Neural cell (in vitro differentiated cells): ENCODE measurements at regions not wholly inside any gene's neighbourhood (a gene's known extent, or its start where the extent isn't known, plus 50 kb on each side); places are given as distances from the start of the nearest gene placed in this dataset.

Experiments used
- H2AFZ ChIP-seq: fragments of 200-600, 300-800 bp; sonication (generic), shearing (Covaris generic); 2 replicates; pipeline ENCODE4 v1.6.0; 2014; ENCODE audit warnings: low read depth, mild to moderate bottlenecking, antibody characterized with exemption, low read length, moderate library complexity
- H3F3A ChIP-seq: fragments of 200-600 bp; shearing (Covaris generic); 2 replicates; pipeline ENCODE4 v1.6.1; 2016; ENCODE audit warnings: mild to moderate bottlenecking, moderate library complexity, mixed read lengths, antibody characterized with exemption, low read length; ENCODE audit not compliant: insufficient read depth, poor library complexity, severe bottlenecking
- H3K27ac ChIP-seq: fragments of 200-600, 300-800 bp; sonication (generic), shearing (Covaris generic); 2 replicates; pipeline ENCODE4 v1.5.1; 2014; ENCODE audit warnings: mild to moderate bottlenecking, low read length, moderate library complexity
- H3K27me3 ChIP-seq: fragments of 300-800, 200-600 bp; sonication (generic), shearing (Covaris generic); 2 replicates; pipeline ENCODE4 v1.6.0; 2014; ENCODE audit warnings: mild to moderate bottlenecking, low read depth, low read length, moderate library complexity; ENCODE audit not compliant: insufficient read depth
- H3K36me3 ChIP-seq: fragments of 300-800, 200-600 bp; sonication (generic), shearing (Covaris generic); 2 replicates; pipeline ENCODE4 v1.5.1; 2014; ENCODE audit warnings: mild to moderate bottlenecking, antibody characterized with exemption, low read length, moderate library complexity; ENCODE audit not compliant: insufficient read depth
- H3K4me2 ChIP-seq: fragments of 300-800, 200-600 bp; sonication (generic), shearing (Covaris generic); 2 replicates; pipeline ENCODE4 v1.6.0; 2014; ENCODE audit warnings: mild to moderate bottlenecking, low read length
- H3K4me3 ChIP-seq: fragments of 300-800, 200-600 bp; sonication (generic), shearing (Covaris generic); 2 replicates; pipeline ENCODE4 v1.5.1; 2014; ENCODE audit warnings: mild to moderate bottlenecking, low read length, moderate library complexity
- H3K79me2 ChIP-seq: fragments of 200-600 bp; shearing (Covaris generic); replicated peaks from 2 replicates; pipeline ENCODE4 v1.6.0; 2014; ENCODE audit warnings: mild to moderate bottlenecking, low read length, moderate library complexity; ENCODE audit not compliant: insufficient read depth
- H3K9ac ChIP-seq: fragments of 300-800, 200-600 bp; sonication (generic), shearing (Covaris generic); 2 replicates; pipeline ENCODE4 v1.6.1; 2016; ENCODE audit warnings: mild to moderate bottlenecking, low read length, mixed read lengths
- H3K9me2 ChIP-seq: fragments of 200-600 bp; shearing (Covaris generic); 2 replicates; pipeline ENCODE4 v1.6.1; 2016; ENCODE audit warnings: mild to moderate bottlenecking, low read length, mixed read lengths; ENCODE audit not compliant: insufficient read depth
- H3K9me3 ChIP-seq: fragments of 200-600, 300-800 bp; sonication (generic), shearing (Covaris generic); 2 replicates; pipeline ENCODE4 v1.6.1; 2016; ENCODE audit warnings: mild to moderate bottlenecking, mixed run types, low read length, moderate library complexity, mixed read lengths
- H4K20me1 ChIP-seq: fragments of 200-600 bp; shearing (Covaris generic); 2 replicates; pipeline ENCODE4 v1.6.1; 2016; ENCODE audit warnings: mild to moderate bottlenecking, mixed run types; ENCODE audit not compliant: insufficient read depth
- EP300 ChIP-seq: fragments of 450-650 bp; conservative IDR thresholded peaks from 2 replicates; pipeline ENCODE4 v1.6.1; 2014; ENCODE audit warnings: antibody characterized with exemption, mild to moderate bottlenecking, moderate library complexity; ENCODE audit not compliant: poor library complexity, severe bottlenecking
- EZH2 ChIP-seq: fragments of 200-600, 300-800 bp; shearing (Covaris generic), sonication (generic); IDR thresholded peaks from 2 replicates; pipeline ENCODE4 v1.6.1; 2014; ENCODE audit warnings: antibody characterized with exemption, low read length, borderline replicate concordance, mild to moderate bottlenecking; ENCODE audit not compliant: insufficient read depth, poor library complexity, severe bottlenecking
- MXI1 ChIP-seq: fragments of 450-650 bp; conservative IDR thresholded peaks from 2 replicates; pipeline ENCODE4 v1.6.1; 2014; ENCODE audit warnings: antibody characterized with exemption, mild to moderate bottlenecking; ENCODE audit not compliant: poor library complexity, severe bottlenecking
- POLR2AphosphoS5 ChIP-seq: IDR thresholded peaks from 2 replicates; pipeline ENCODE4 v1.6.1; 2012
- RAD21 ChIP-seq: fragments of 450-650 bp; conservative IDR thresholded peaks from 2 replicates; pipeline ENCODE4 v1.6.1; 2014; ENCODE audit warnings: antibody characterized with exemption, mild to moderate bottlenecking, moderate library complexity
- REST ChIP-seq: IDR thresholded peaks from 2 replicates; pipeline ENCODE4 v1.6.1; 2012; ENCODE audit warnings: borderline replicate concordance
- SMC3 ChIP-seq: fragments of 450-650 bp; conservative IDR thresholded peaks from 2 replicates; pipeline ENCODE4 v1.6.1; 2014; ENCODE audit warnings: antibody characterized with exemption, mild to moderate bottlenecking, moderate library complexity; ENCODE audit not compliant: poor library complexity
- TAF1 ChIP-seq: IDR thresholded peaks from 2 replicates; pipeline ENCODE4 v1.6.1; 2012; ENCODE audit warnings: low read depth
- TF ChIP-seq, protein P1 (sequence below): fragments of 450-650 bp; IDR thresholded peaks from 2 replicates; pipeline ENCODE4 v1.5.1; 2014; ENCODE audit warnings: antibody characterized with exemption, mild to moderate bottlenecking, moderate library complexity; ENCODE audit not compliant: poor library complexity, severe bottlenecking

- H3K9me3 ChIP-seq = no peaks in the 10 kb centered on the region
- H3K27me3 ChIP-seq = no peaks in the 10 kb centered on the region
- H4K20me1 ChIP-seq = no peaks in the 10 kb centered on the region
- no peaks in the 10 kb centered on the region for H3K79me2 ChIP-seq
- no peak overlapping the region for H3K4me2 ChIP-seq
- H3K9ac ChIP-seq = no peak overlapping the region
- no peaks in the 10 kb centered on the region for H3F3A ChIP-seq
- H2AFZ ChIP-seq = no peak overlapping the region
- no peaks in the 10 kb centered on the region for H3K9me2 ChIP-seq
- H3K27ac ChIP-seq = no peak overlapping the region
- no peaks in the 10 kb centered on the region for H3K36me3 ChIP-seq
- no peak overlapping the region for H3K4me3 ChIP-seq
- TF ChIP-seq EP300 (no peak), POLR2AphosphoS5 (no peak), TAF1 (no peak), SMC3 (no peak), REST (no peak), EZH2 (no peak)
- TF ChIP-seq, protein P1, sequence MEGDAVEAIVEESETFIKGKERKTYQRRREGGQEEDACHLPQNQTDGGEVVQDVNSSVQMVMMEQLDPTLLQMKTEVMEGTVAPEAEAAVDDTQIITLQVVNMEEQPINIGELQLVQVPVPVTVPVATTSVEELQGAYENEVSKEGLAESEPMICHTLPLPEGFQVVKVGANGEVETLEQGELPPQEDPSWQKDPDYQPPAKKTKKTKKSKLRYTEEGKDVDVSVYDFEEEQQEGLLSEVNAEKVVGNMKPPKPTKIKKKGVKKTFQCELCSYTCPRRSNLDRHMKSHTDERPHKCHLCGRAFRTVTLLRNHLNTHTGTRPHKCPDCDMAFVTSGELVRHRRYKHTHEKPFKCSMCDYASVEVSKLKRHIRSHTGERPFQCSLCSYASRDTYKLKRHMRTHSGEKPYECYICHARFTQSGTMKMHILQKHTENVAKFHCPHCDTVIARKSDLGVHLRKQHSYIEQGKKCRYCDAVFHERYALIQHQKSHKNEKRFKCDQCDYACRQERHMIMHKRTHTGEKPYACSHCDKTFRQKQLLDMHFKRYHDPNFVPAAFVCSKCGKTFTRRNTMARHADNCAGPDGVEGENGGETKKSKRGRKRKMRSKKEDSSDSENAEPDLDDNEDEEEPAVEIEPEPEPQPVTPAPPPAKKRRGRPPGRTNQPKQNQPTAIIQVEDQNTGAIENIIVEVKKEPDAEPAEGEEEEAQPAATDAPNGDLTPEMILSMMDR = no peak
Observed at GRCh38 chr2:83143946-83144345, 1315.1 kb downstream of the SUCLG1 start.

GRCh38 chr2:83142934-83143333 is 1316.1 kb downstream of the SUCLG1 start:
- H3K27me3 ChIP-seq = no peaks in the 10 kb centered on the region
- no peak overlapping the region for H3K4me2 ChIP-seq
- TF ChIP-seq SMC3 = no peak
- TF ChIP-seq POLR2AphosphoS5 = no peak
- no peak for TF ChIP-seq MXI1
- TF ChIP-seq EZH2 = no peak
- TF ChIP-seq RAD21 = no peak
- TF ChIP-seq TAF1 = no peak
- TF ChIP-seq, protein P1 = no peak
- no peak for TF ChIP-seq EP300
- TF ChIP-seq REST = no peak
- H3K36me3 ChIP-seq = no peaks in the 10 kb centered on the region
- H3K9ac ChIP-seq = no peak overlapping the region
- no peaks in the 10 kb centered on the region for H3K9me2 ChIP-seq
- H2AFZ ChIP-seq = no peak overlapping the region
- H3K4me3 ChIP-seq = no peak overlapping the region
- no peaks in the 10 kb centered on the region for H3K9me3 ChIP-seq
- H3K27ac ChIP-seq = no peak overlapping the region
- H4K20me1 ChIP-seq = no peaks in the 10 kb centered on the region
- H3K79me2 ChIP-seq = no peaks in the 10 kb centered on the region
- no peaks in the 10 kb centered on the region for H3F3A ChIP-seq
